Colon (tissue), 2 donors: ENCODE measurements at regions not wholly inside any gene's neighbourhood (a gene's known extent, or its start where the extent isn't known, plus 50 kb on each side); places are given as distances from the start of the nearest gene placed in this dataset.

Source experiments
- FAIRE-seq: peaks from 2 replicates; lab custom pipeline; 2012; peaks lifted over from hg19 to GRCh38; lab: Jason Lieb, UNC
- donor health status: control.
- donor health status: control.

DNA sequence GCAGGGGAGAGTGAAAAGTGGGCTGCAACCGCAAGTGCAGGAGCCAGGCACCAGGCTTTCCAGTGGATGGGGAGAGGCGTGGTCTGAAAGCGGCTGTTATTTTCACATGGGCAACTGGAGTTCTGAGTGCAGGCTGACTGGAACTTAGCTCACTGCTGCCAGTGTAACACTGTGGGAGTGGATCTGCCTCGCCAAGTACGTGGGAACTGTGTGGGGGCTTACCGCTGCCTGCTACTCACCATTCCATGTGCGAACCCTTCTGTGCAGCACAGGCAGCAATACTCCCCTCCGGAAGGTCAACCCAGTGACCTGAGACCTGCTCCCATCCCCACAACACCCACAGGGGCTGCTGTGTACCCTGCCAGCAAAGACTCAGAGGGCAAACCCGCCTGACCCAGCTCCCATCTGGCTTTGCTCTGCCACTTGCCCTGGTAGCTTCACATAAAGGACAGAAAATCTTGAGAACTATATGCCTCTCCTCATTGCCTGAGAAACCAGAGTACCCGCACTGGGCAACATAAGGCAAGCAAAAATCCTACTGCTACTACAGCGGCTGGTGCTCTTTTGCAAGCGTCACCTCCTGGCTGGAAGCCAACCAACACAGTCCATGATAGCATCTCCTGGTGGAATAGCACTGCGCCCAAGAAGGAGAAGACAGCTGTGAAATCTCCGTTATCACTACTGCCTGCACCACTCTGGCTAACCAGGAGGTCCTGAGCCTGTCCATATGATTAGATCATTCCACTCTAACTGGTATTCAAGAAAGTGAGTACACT, 54.4 kb upstream of the SIRPG start:
- FAIRE-seq: no peak

DNA sequence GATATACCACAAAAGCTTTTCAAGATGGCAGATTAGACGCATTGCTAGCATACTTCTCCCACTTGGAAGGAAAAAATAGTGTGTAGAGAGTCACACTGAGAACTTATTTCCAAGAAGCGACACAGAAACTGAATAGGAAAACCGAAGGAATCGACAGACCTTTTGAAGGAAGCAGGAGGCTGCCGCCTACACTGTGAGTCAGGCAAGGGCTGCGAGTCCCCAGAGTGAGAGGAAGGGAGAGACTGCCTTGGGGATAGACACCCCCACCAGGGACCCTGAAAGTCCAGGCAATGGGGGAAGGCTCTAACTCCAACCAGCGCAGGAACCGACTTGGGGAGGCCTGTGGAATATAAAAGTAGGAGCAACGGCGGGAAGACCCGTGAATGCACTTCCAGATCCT, 53.7 kb upstream of the SIRPG start:
- no peak for FAIRE-seq

GRCh38 chr20:1710484-1710883, 52.9 kb upstream of the SIRPG start:
- FAIRE-seq: no peak

GRCh38 chr20:1707588-1708449, 50.2 kb upstream of the SIRPG start:
- no peak for FAIRE-seq
